LNCaP clone FGC (cell line): ENCODE measurements at regions not wholly inside any gene's neighbourhood (a gene's known extent, or its start where the extent isn't known, plus 50 kb on each side); places are given as distances from the start of the nearest gene placed in this dataset.
A peak's percentile ranks its signal among the peaks of the same experiment; 100 is the strongest.

ENCODE experiments used
- DNase-seq: peaks from one replicate; pipeline ENCODE4 v3.0.0-alpha.2; 2011; ENCODE audit warnings: low read depth
- H3K4me3 ChIP-seq: 2 replicates; pipeline ENCODE4 v1.5.1; 2011; ENCODE audit warnings: mild to moderate bottlenecking, low read depth, low read length, control low read depth
- TF ChIP-seq, protein P1 (sequence below): IDR thresholded peaks from 2 replicates; pipeline ENCODE4 v1.5.1; 2012; ENCODE audit warnings: mild to moderate bottlenecking; ENCODE audit not compliant: control insufficient read depth, insufficient read depth; ENCODE audit errors: extremely low read depth

DNA sequence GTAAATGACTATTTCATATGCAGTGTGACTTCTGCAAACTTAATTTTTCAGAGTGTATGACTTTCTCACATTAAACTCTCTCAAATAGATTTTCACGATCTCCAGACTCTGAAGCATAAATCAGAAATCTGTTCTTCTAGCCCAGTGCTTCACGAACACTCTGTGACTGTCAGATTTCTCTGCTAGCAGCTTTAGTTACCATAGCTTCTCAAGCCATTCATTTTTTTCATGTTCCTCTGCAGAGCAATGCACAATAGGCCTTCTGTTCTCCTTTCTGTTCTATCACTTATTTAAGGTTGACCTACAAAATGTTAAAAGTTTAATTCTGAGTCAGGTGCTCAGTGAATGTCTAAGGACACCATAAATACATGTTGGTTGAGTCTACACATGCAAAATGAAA lies 1102.2 kb downstream of the TUSC7 start:
- DNase-seq, result no peak
- TF ChIP-seq, protein P1, sequence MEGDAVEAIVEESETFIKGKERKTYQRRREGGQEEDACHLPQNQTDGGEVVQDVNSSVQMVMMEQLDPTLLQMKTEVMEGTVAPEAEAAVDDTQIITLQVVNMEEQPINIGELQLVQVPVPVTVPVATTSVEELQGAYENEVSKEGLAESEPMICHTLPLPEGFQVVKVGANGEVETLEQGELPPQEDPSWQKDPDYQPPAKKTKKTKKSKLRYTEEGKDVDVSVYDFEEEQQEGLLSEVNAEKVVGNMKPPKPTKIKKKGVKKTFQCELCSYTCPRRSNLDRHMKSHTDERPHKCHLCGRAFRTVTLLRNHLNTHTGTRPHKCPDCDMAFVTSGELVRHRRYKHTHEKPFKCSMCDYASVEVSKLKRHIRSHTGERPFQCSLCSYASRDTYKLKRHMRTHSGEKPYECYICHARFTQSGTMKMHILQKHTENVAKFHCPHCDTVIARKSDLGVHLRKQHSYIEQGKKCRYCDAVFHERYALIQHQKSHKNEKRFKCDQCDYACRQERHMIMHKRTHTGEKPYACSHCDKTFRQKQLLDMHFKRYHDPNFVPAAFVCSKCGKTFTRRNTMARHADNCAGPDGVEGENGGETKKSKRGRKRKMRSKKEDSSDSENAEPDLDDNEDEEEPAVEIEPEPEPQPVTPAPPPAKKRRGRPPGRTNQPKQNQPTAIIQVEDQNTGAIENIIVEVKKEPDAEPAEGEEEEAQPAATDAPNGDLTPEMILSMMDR, result no peak
- H3K4me3 ChIP-seq, result no peak overlapping the region

DNA sequence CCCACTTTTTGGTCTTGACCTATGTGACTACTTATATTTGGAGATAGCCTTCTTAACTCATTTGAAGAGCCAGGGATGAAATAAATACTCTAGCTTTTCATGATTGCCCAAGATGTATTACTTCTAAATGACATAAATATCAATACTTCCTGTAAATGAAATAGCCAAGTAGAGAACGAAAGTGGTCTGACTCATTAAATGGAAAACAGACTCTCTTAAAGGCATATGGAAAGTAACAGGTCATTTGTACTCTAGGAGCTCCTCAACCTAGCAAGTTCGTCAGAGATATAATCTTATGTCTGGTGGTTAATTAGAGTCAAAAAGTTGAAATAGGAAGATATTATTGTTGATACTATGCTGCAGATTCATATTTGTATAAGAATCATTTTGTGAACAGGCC lies 1105.4 kb downstream of the TUSC7 start:
- no peak overlapping the region for H3K4me3 ChIP-seq
- no peak for DNase-seq
- TF ChIP-seq, protein P1, result no peak

DNA sequence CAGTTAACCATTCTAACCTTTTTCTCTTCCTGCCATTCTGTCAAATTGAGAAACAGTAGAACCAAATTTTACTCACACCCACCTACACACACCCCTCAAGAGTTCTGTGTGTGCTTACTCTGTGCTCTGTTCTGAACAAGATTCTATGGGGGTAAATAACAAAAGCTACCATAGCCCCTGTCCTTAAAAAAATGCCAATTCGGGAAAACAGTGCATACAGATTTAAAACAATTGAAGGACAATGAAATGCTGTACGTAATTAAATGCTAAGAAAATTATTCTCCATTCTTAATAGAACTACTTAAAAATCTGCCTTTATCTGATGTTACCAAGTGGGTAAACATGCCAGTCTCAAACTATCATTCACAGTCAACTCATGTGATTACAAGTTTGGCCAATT lies 1107.5 kb downstream of the TUSC7 start:
- TF ChIP-seq, protein P1, result no peak
- no peak for DNase-seq
- H3K4me3 ChIP-seq, result no peak overlapping the region

DNA sequence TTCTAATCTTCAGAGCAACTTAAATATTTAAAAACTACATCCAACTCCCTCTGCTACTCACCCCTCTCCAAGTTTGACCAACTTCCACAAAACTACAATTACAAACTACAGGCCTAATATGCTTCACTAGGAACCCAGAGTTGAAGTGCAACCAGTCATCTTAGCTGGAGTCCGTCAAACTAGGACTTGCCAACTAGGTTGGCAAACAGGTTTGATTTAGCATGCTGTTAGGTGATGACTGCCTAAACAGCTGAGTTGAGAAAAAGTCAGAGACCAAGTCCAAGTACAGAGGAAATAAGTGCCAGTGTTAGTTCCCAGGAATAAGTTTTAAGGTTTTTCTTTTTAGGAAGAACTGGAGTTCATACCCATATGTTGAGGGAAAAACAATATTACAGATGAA lies 1109.0 kb downstream of the TUSC7 start:
- H3K4me3 ChIP-seq, result no peak overlapping the region
- DNase-seq, result peak; percentile 10
- TF ChIP-seq, protein P1, result no peak

DNA sequence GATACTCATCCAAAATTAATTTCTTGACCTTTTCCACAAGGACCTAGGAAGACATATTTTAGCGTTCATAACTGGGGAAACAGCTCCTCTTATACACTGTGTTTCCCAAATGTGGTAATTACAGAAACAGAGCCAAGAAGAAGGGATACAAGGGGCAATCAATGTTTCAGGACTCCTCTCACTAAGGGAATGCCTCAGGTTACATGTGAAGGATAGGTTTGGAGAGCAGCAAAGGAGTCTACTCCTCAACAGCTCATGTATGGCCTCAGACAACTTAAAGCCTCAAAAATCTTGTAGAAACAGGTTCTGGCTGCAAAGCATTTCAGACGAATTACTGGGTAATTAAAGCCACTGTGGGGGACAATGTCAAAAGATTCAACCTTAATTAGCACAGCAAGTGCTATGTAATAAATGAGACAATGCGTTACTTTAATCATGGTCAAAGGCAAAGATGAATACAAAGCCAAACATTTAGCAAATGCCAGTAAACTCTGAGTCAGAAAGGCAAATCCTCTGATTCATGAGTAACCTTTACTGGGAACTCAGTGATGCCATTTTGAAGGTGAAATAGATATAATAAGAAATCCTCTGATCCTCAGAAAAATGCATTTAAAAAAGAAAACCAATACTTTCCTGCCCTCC lies 1111.2 kb downstream of the TUSC7 start:
- TF ChIP-seq, protein P1, result no peak
- no peak overlapping the region for H3K4me3 ChIP-seq
- DNase-seq, result no peak

DNA sequence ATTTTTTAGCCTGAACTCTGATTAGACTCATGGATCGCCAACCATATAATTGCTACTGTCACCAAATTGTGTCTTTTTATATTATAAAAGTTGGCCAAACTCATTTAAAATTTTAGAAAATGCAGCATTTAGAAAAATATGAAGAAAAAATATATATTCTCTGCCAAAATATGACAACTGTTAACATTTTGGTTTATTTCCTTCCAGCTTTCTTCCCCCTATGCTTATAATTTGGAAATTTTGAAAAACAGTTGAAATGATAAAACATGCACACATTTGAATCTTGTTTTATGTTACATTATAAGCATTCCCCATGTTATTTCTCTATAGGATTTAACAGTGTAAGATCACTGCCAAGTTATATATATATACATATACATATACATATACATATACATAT lies 1112.8 kb downstream of the TUSC7 start:
- TF ChIP-seq, protein P1, result no peak

DNA sequence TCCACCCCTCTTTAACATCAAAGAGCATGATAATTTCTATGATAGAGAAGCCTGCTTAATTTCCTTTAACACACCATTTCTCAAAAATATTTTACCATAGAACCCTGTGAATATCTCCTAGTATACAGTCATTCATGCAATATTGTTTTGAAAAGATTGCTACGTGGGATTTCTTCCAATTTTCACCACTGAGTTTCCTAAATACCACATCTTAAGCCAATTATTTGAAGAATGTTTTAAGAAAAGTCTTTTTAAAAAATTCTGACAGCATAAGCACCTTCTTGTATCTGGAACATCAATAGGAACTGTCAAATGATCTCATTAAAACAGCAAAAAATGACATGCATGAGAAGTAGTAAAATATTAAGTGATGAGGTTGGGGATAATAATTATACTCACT lies 1126.7 kb downstream of the TUSC7 start:
- DNase-seq, result no peak
- TF ChIP-seq, protein P1, result no peak
- H3K4me3 ChIP-seq, result no peak overlapping the region

More for the DNA sequence above, 1112.8 kb downstream of the TUSC7 start:
- H3K4me3 ChIP-seq, result no peak overlapping the region
- no peak for DNase-seq
